GM12873 (cell line): ENCODE measurements at regions not wholly inside any gene's neighbourhood (a gene's known extent, or its start where the extent isn't known, plus 50 kb on each side); places are given as distances from the start of the nearest gene placed in this dataset.

Source experiments
- TF ChIP-seq, protein P1 (sequence below): IDR thresholded peaks from 2 replicates; pipeline ENCODE4 v1.5.1; 2012; ENCODE audit warnings: low read depth, mild to moderate bottlenecking, moderate library complexity, low read length, control low read depth; ENCODE audit not compliant: insufficient read depth; ENCODE audit errors: missing control alignments

DNA sequence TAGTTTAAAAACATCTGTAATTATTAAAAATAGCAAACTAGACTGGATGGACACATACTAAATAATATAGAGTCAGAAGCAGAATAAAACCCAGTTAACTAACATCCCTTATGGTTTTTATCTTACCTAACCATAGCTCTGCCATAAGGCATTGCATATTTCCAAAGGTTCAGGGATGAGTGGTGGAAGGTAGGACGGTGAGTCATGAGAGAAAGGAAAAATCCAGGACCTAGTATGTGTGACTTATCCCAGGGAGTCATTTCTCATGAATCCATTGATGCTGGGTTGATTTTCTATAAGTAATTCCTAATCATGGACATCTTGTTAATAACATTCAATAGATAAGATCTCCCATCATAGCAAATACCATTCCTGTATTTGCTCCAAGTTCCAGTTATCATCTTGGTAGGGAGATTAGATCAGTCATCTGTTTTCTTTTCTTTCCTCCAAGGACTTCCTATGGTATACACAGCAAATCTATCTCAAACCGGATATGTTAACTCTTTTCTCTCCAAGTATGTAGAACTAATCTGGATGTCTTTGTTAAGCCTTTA is 490.7 kb upstream of the B3GALT2 start:
- TF ChIP-seq, protein P1, sequence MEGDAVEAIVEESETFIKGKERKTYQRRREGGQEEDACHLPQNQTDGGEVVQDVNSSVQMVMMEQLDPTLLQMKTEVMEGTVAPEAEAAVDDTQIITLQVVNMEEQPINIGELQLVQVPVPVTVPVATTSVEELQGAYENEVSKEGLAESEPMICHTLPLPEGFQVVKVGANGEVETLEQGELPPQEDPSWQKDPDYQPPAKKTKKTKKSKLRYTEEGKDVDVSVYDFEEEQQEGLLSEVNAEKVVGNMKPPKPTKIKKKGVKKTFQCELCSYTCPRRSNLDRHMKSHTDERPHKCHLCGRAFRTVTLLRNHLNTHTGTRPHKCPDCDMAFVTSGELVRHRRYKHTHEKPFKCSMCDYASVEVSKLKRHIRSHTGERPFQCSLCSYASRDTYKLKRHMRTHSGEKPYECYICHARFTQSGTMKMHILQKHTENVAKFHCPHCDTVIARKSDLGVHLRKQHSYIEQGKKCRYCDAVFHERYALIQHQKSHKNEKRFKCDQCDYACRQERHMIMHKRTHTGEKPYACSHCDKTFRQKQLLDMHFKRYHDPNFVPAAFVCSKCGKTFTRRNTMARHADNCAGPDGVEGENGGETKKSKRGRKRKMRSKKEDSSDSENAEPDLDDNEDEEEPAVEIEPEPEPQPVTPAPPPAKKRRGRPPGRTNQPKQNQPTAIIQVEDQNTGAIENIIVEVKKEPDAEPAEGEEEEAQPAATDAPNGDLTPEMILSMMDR: no peak

DNA sequence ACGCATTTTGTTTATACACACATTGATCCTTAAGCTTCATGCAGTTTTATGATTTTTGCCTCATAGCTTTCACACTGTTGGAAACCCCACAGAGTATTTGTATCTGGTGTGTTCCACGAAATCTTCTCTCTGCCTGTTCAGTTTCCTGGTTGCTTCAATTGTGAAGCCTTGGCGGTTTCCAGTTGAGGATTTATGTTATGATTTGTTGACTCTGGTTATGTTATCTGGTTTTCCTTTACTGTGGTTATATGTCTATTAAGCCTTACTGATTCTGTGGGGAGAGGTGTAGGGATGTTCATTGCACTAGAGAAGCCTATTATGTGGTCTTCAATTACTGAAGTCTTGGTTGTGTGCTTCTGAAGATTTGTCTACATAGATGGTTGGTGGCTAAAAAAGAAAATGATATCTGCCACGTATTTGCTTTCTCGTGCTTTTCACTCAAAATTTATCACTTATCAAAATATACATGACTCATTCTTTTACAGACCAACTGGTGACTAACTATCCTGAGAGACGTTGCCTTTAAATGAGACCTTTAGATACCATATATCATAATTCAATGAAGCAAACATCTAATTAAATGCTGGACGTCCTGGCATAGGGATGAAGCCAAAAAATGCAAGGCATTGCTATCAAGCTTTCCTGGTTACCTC is 488.0 kb upstream of the B3GALT2 start:
- TF ChIP-seq, protein P1: no peak

- TF ChIP-seq, protein P1: no peak
These were observed 480.2 kb upstream of the B3GALT2 start for GRCh38 chr1:193666485-193667083.

DNA sequence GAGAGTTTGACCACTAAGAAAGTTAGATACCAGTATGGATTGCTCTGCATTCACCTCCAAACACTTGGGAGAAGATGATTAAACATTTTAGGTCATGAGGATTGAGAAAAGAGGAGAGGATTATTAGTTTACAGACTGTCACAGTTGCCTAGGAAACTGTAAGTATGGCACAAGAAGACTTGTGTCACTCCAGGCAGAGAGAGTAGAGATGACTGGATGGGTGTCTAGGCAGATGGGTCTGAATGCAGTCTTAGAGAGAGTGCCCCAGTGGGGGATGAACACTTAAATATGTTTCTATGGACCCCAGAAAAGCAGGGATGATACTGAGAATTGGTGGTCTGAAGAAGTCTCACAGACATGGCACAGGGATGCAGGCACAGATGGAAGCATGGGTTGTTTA is 477.6 kb upstream of the B3GALT2 start:
- TF ChIP-seq, protein P1: no peak

- TF ChIP-seq, protein P1: no peak
These were observed 475.6 kb upstream of the B3GALT2 start for GRCh38 chr1:193662030-193662429.

DNA sequence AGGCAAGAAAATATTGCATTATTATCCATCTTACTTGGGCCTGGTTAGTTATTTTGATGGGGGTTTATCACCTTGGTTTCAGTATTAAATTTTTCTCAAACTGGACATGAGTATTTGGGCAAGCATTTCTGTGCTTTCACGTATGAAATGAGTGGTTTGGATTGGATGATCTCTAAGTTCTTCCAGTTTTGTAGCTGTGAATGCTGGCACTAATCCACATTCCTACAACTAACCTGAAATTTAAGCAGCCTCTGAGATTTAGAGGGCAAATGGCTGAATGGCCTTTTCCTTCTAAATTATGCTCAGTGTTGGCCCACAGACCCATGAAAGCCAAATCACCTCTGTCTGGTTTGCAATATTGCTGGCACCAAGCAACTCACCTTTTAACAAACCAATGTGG is 475.0 kb upstream of the B3GALT2 start:
- TF ChIP-seq, protein P1: no peak

GRCh38 chr1:193660428-193660827 is 474.0 kb upstream of the B3GALT2 start:
- TF ChIP-seq, protein P1: no peak
